HG02938 (cell line): ENCODE measurements at regions not wholly inside any gene's neighbourhood (a gene's known extent, or its start where the extent isn't known, plus 50 kb on each side); places are given as distances from the start of the nearest gene placed in this dataset.

Experiments used
- ATAC-seq: cut with Tn5 transposase; IDR thresholded peaks from one replicate; pipeline ENCODE4 v1.9.1; 2021; ENCODE audit warnings: mild to moderate bottlenecking, moderate library complexity; ENCODE audit not compliant: unreplicated experiment

DNA sequence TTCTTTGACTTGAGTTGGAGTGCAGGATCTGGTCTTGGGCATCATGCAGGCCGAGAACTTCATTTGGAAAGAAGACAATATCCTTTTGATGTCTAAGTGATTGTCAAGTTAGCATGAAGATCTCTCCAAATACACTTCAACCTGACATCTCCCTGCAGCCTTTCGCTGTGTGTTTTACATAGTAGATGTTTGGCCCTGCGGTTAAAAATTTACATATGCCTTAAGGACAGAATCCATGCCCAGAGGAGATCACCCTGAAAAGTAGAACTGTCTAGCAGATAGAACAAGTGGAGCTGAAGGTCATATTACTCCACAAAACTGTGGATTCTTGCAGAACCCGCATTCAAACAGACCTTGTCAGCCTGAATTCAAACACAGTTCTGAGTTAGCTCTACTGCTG is 409.9 kb downstream of the LPIN1 start:
- no peak for ATAC-seq

DNA sequence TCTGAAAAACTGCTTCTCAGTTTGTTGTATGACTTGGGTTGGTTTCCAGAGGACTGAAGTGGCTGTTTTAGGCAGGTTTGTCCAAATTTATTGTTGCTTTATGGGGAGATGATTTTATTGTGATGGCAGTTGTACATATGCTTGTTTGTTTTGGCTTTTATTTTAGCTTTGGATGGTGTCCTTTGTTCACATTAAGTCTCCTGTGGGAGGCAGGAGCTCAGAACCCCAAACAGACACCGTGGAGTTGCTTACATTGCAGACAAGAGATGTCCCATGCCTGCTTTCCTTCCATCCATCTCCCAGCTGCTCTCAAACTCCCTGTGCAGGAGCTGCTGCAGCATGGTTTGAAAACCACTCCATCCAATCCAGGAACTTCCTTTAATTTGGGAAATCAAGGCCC is 414.7 kb downstream of the LPIN1 start:
- no peak for ATAC-seq

DNA sequence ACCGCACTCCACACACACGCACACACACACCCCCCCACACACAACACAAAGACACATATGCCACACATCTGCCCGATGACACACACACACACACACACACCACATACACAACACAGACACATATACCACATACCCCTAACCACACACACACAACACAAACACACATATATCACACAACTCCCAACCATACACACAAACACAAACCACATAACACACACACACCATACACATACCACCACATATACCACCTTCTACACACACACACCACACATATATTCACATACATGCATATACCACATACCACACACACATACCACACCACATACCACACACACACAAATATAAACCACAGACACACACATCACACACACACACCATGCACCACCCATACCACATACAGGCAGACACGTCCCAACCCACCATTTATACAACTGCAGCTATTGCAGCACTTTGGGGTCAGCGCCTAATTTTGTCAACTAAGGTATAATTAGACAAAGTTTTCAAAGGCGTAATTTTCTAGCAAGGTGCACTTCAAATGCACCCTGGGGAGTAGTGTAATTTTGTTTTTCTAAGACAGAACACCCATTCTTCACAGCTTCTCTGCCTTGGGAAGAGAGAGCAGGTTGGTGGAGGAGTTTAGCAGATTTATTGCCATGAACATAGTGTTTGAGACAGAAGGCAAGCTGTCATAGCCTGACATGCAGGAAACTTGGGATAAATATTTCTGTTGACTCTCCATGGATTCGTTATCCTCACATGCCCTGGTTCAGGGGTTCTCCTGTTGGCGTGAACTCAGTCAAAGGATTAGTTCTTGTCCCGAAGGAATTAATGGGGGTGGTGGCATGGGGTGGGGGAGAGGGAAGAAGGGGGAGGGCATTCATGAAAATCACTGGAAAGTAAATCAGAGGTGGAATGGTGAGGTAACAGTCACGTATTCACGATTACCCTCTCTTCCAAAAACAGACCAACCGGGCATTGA is 416.1 kb downstream of the LPIN1 start:
- no peak for ATAC-seq

DNA sequence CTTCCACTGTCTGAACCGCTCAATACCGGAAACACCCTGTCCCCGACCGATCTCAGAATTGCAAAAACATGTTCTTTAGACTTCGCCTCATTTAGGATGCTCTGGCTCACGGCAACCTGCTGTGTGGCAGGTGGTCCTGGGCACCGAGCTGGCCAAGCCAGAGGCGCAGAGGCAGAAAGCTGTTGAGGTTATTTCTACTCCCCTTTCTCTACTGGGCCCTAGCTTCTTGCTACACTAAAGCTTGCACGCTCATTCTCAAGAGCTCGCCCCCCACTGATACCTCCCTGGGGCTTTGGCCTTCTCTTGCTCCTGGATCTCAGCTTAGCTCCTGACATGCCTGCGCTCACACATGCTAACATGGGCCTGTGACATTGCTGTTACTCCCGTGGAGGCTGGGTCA is 417.4 kb downstream of the LPIN1 start:
- no peak for ATAC-seq

DNA sequence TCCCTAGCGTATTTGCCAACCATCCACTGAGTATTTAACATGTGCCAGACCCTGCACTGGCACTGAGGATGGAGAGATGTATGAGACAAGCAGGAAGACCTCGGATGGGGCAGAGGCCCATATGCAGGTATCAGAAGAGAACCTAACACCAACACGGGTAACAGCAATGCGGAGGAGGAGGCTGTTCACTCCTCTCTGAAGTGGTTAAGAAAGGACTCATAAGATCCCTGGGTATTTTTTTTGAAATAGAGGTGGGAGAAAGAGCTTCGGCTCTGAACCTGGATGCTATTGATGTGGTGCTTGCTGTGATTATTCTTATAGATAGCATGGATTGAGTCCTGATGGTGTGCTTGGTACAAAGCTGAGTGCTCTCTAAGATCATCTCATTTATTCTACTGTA is 418.3 kb downstream of the LPIN1 start:
- no peak for ATAC-seq

DNA sequence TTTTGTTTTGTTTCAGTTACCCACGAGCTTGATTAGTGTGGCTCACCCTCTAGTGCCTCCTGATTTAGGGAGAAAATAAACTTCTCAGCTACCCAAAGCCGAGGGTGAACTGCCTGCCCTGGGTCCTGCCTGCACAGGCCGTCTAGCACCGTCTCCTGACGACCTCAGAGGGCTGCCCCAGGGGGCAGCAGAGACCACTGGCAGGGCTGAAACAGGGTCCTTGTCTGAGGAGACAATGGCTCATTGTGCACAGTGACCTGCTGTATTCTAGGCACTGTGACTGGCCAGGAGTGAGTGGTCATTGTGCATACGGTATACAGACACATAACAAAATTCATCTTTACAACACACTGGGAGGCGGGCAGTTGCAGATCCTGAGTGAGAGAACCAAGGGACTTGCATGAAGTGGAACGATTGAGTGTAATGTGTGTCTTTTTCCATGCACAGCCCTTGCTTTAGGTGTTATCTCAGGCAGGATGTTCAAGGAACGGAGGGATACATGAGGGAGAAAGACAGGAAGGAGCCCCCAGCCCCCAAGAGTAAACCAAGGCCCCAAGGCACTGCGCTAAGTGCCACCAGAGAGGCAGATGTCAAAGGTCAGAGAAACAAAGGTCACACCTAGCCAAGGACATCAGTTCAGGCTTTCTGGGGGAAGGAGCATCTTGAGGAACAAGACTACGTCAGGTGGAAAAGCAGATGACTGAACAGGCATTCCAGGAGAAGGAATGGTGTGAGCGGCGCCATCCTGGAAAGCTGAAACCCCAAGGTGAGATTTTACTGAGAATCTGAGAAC is 421.3 kb downstream of the LPIN1 start:
- ATAC-seq, result no peak

DNA sequence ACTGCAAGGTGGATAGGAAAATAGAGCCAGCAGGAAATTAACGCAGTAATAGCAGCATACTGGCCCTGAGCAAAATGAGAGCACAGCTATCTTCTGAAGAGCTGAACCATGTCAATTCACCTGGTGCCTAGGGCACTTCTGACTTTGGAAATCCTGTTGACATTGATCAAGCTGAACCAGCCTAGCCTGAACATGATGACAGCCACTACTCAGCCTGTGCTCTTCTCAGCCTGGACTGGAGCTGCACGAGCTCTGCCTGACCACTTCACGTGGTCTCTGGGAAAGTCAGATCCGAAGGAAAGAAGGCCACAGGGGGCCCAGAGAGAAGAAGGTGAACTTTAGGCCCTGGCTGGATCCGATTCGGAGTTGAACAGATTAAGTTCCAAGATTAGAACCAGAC is 421.9 kb downstream of the LPIN1 start:
- no peak for ATAC-seq

DNA sequence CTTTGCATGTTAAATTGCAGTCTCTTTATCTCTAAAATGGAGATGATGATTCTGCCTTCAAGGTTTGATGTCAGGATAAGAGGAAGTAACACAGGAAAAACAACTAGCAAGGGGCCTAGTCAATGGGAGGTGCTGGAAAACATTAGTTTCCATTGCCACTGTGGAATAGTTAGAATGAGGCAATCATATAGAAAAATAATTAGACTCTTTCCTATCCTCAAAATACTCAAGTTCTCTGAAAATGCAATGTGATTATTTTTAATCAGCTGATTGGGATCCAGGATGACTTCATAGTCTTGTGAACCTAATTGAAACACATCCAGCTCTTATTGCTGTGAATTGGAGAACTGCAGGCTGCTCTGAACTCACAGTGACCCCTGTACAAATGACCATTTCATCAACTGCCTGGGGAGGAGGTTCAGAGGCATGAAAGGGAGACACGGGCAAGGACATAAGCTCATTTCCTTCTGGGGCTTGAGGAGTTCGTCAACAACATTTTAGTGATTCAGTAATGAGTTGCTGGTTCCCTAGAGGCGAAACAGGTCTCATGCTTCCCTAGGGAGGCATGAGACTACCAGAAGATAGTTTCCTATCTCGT is 422.5 kb downstream of the LPIN1 start:
- ATAC-seq, result no peak

DNA sequence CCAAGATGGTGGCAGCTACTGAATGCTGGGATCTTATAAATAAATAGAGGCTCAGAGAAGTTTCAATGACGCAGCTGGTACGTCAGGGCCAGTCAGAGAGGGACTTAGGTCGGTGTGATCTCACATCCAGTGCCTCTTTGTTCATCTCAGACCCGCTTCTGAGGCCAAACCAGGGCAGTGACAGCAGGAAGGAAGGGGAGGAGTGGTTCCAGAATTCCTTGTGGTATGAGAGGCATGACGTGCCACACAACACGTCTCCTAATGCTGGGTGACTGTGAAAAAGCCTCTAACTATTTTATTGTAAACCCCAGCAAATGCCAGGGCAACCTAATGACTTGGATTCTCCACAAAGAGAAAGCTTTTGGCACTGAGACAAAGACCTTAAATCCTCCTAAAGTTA is 423.3 kb downstream of the LPIN1 start:
- no peak for ATAC-seq

DNA sequence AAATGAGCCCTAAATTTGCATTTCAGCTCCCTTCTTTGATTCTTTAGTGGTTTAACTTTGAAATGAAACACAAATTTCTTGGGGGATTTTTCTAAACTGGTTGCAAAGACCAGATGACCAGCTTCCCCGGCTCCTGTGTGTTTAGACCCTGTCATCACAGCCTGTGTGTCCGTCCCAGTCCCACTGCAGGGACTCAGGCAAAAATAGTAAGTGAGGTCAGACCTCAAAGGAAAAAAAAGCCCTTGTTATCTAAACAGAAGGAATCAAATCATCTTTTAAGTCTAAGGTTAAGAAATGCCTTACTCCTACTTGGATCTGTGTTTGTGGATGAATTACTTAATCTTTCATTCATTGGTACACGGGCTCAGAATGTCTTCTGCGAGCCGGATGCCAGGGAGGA is 423.7 kb downstream of the LPIN1 start:
- ATAC-seq, result no peak

DNA sequence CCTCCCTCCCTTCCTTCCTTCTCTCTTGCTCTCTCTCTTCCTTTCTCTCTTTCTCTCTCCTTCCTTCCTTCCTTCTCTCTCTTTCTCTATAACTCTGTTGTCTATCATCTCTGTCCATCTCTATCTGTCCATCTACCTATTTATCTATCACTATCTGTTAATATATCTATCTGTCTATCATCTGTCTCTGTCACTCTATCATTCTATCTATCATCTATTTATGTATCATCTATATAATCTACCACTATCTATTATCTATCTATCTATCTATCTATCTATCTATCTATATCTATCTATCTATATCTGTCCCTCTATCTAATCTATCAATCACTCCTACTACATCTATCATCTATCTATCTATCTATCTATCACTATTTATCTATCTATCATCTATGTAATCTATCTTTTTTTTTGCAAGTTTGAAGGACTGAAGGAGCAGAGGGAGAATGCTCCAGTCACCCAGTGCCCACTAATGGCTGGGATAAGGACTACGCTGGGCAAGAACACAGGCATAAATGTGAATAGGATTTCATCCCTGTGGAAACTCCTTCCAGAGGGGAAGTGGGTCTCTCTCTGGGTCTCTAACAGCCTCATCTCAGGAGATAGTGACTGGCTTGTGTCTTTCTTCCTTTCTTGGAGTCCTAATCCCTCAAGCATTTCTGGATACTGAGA is 427.0 kb downstream of the LPIN1 start:
- ATAC-seq, result no peak

DNA sequence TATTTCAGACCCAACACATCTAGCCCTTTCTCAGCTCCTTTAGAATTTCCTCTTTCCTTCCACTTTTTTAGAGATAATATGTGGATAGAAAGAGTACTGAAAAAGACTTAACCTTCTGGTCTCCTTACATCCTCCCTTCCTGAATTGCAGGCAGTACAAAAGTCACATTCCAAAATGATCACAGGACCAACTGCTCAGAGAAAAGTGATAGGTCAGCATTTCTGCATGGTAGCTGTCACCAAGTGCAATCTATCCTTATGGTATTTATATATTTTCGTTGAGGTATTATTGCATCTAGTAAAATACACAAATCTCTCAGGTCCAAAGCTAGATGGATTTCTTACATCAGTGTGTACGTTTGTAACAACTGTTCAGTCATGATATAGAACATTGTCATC is 427.5 kb downstream of the LPIN1 start:
- no peak for ATAC-seq

DNA sequence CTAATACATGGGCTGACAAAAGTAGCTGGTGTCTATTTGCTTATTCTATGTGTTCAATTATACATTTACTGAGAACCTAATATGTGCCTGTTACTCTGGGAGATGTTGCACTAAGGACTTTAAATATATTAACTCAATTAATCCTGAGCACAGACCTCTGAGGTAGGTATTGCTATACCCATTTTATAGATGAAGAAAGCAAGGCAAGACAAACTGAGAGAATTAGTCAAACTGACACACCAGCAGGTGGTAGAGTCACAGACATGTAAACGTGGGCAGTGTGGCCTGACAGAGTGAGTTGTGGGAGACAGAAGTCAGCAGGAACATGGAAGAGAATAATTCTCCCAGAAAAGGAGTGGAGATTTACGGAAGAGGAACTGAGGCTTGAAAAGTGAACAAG is 428.9 kb downstream of the LPIN1 start:
- no peak for ATAC-seq

DNA sequence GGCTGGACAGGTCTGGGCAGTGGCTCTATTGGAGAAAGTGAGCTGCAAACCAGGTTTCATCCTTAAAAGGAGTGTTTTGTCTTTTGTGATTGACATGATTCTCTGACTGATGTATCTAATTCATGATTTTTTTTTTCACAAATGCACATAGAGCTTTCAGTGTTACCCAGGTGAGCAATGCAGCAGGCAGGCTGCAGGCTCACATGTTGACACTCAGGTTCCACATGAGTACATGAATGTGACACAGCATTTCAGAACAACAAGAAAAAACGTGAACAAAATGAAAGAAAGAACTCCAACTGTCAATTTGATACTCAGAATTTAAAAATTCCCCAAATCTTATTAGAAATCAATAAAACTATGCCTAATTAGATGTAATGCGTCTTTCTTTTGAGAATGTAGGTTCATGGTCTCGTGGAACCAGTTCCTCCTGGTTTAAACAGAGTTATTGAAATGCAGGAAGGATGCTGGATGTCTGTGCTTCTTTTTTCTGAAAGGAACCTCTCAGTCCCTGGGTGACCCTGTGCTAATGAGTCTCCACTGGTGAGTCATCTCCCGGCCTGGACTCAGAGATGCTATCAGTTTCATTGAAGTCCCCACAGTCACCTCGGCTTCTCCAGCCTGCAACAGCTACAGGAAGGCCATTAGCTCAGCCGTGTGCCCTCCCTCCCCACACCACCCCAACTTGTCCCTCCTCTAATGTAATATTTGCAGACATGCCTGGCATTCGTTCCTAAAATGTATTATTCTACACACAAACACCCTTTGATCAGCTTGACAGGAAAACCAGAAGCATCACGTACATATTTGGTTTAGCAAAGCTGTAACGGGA is 430.4 kb downstream of the LPIN1 start:
- ATAC-seq, result peak; percentile 94

DNA sequence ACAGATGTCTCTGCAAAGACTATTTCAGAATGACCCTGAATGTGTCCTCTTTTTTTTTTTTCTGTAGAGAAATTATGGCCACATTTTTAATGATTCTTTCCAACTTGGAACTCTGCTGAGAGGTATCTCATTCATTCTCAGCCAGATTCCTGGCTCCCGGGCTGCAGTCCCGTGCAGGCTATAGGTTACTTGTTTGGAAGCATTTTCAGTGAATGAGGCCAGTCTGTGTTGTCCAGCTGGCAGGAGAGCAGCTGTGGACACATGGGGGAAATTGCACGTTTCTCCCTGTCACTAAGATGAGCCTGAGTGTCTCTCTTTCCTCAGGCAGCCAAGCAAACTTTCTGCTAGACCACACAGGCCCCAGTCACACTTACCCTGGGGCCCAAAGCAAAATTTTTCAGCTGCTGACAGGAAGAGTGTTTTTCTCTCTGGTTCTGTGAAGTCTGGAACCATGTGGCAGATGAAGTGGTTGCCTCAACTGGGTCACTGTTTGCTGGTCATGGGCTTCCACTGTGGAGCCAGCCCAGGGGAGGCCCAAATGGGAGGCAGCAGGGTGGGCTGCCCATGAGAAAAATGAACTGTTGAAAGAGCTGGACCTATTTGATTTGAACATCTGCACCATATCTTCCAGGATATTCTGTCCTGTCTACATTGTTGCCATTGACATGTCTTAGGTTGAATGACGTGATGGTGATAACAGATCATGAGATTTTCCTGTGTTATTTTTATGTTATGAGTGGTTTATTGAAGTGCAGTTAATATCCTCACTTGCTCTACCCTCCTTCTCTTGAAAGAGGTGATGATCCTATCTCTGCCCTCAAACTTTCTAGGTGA is 431.2 kb downstream of the LPIN1 start:
- ATAC-seq, result peak; percentile 68

DNA sequence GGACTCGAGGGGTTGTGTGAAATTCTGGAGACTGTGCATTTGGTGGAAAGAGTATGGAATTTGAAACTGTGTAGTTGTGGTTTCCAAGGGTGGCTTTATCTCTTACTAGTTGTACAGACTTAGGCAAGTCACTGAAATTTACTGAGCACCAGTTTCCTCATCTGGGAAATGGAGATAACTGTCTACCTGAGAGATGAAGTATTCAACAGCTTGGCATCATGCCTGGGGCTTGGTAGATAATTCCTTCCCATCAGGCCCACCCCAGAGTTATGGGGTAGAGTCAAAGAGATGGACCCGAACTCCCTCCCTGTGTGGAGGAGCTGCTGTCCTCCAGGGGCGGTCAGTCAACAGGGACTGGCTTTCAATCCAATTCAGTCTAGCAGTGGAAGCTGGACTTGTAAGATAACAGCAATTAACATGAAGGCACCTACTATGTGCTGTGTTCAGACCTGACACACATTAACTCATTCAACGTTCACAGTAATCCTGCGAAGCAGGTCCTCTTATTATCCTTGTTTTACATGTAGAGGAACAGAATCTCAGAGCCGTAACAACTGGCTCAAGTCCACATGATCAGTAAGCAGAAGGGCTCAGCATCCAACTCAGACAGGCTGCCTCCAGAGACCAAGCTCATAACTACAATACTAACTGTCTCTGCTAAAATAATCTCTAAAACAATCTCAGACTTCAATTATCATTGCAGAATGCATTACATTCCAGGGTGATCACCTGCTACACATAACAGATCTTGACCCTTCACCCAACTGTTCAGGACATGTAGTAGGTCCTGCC is 432.1 kb downstream of the LPIN1 start:
- ATAC-seq, result no peak

DNA sequence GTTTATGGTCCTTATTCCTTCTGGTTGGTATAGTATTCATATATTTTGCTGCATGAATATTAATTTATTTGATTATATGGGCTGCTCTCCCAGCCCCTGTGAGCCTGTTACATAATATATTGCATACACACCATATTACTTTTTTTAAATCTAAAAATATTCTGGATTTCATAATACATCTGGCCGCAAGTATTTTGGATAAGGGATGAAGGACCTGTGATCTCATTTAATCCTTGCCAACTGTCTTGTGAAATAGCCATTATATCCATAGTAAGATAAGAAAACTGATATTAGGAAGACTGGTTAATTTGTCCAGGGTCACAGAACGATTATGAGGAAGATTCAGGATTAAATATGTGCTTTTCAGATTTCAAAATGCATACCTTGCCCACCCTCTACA is 433.6 kb downstream of the LPIN1 start:
- ATAC-seq, result no peak

DNA sequence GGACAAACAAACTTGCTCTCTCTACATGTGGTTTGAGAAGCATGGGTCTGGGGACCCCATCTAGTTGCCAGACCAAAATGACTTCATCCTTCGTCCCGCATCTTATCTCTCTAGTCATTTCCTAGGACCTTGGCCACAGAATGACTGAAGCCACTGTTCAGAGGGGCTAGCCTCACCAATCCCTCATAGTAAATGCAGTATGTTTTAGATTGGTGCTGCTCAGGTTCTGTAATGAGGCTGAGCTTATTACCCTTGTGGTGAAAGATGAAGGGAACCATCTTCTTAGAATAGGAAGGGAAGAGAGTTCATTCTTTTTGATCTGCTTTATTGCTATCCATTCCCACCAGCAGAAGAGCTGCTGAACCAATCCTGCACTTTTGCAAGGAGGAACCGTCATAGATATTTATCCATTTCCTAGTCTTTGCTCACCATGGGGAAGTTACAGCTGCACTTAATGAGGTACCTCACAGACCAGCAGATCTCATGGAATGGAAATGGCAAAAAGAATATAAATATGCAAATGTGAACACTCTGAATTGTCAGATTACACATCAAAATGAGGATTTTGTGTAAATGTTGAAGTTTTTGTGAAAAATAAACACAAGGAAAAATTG is 436.7 kb downstream of the LPIN1 start:
- ATAC-seq, result no peak
